ENCODE measurements at regions not wholly inside any gene's neighbourhood (a gene's known extent, or its start where the extent isn't known, plus 50 kb on each side); places are given as distances from the start of the nearest gene placed in this dataset.

DNA sequence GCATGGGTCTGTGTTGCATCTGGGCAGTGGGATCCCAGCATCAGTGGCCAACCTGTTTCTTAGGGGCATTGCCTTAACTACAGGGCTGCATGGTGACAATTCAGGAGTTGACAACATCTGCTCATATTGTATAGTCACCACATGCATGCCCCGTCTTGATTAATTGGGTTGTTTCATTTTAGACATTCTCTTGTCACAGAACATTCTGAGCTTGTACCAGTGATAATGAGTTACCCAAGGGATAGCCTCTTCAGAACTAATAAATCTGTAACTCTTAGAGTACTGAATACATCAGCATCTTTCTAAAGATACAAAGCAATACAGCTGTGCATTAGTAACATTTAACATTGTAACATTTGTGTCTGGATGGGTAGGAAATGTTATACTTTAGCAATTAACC lies 426.5 kb upstream of the CD180 start:
- TF ChIP-seq, protein P1, sequence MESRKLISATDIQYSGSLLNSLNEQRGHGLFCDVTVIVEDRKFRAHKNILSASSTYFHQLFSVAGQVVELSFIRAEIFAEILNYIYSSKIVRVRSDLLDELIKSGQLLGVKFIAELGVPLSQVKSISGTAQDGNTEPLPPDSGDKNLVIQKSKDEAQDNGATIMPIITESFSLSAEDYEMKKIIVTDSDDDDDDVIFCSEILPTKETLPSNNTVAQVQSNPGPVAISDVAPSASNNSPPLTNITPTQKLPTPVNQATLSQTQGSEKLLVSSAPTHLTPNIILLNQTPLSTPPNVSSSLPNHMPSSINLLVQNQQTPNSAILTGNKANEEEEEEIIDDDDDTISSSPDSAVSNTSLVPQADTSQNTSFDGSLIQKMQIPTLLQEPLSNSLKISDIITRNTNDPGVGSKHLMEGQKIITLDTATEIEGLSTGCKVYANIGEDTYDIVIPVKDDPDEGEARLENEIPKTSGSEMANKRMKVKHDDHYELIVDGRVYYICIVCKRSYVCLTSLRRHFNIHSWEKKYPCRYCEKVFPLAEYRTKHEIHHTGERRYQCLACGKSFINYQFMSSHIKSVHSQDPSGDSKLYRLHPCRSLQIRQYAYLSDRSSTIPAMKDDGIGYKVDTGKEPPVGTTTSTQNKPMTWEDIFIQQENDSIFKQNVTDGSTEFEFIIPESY (IDR thresholded peaks at IDR 0.05), result no peak
- TF ChIP-seq, protein P2, sequence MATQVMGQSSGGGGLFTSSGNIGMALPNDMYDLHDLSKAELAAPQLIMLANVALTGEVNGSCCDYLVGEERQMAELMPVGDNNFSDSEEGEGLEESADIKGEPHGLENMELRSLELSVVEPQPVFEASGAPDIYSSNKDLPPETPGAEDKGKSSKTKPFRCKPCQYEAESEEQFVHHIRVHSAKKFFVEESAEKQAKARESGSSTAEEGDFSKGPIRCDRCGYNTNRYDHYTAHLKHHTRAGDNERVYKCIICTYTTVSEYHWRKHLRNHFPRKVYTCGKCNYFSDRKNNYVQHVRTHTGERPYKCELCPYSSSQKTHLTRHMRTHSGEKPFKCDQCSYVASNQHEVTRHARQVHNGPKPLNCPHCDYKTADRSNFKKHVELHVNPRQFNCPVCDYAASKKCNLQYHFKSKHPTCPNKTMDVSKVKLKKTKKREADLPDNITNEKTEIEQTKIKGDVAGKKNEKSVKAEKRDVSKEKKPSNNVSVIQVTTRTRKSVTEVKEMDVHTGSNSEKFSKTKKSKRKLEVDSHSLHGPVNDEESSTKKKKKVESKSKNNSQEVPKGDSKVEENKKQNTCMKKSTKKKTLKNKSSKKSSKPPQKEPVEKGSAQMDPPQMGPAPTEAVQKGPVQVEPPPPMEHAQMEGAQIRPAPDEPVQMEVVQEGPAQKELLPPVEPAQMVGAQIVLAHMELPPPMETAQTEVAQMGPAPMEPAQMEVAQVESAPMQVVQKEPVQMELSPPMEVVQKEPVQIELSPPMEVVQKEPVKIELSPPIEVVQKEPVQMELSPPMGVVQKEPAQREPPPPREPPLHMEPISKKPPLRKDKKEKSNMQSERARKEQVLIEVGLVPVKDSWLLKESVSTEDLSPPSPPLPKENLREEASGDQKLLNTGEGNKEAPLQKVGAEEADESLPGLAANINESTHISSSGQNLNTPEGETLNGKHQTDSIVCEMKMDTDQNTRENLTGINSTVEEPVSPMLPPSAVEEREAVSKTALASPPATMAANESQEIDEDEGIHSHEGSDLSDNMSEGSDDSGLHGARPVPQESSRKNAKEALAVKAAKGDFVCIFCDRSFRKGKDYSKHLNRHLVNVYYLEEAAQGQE (IDR thresholded peaks at IDR 0.05), result no peak
- no peak overlapping the region for H3K9ac ChIP-seq (ENCODE audit: low read depth in 1 of 2, low read length in 2 of 2)
- H3K4me3 ChIP-seq (ENCODE audit: low read depth in 1 of 3, low read length in 3 of 3), result no peak overlapping the region
- WGBS, result 100% methylated on average over 1 of the region's 1 CpG
- no peaks in the 10 kb centered on the region for H3K36me3 ChIP-seq (ENCODE audit: control insufficient read depth in 4 of 4, insufficient read depth in 3 of 4, low read depth in 1 of 4, low read length in 3 of 4)
- no peak overlapping the region for H3K27ac ChIP-seq (ENCODE audit: low read depth in 1 of 2, low read length in 2 of 2)
- no peak for DNase-seq (ENCODE audit: low spot score)
- peaks cover 0 to 6% (median 3%) of the 10 kb centered on the region in 4 donors for H3K4me1 ChIP-seq (ENCODE audit: control insufficient read depth in 4 of 4, insufficient read depth in 4 of 4, low read length in 3 of 4)
- H3K27me3 ChIP-seq (ENCODE audit: control insufficient read depth in 4 of 4, insufficient read depth in 4 of 4, low read length in 3 of 4), result no peaks in the 10 kb centered on the region
- no peaks in the 10 kb centered on the region for H3K9me3 ChIP-seq (ENCODE audit: control insufficient read depth in 4 of 4, low read length in 3 of 4)

DNA sequence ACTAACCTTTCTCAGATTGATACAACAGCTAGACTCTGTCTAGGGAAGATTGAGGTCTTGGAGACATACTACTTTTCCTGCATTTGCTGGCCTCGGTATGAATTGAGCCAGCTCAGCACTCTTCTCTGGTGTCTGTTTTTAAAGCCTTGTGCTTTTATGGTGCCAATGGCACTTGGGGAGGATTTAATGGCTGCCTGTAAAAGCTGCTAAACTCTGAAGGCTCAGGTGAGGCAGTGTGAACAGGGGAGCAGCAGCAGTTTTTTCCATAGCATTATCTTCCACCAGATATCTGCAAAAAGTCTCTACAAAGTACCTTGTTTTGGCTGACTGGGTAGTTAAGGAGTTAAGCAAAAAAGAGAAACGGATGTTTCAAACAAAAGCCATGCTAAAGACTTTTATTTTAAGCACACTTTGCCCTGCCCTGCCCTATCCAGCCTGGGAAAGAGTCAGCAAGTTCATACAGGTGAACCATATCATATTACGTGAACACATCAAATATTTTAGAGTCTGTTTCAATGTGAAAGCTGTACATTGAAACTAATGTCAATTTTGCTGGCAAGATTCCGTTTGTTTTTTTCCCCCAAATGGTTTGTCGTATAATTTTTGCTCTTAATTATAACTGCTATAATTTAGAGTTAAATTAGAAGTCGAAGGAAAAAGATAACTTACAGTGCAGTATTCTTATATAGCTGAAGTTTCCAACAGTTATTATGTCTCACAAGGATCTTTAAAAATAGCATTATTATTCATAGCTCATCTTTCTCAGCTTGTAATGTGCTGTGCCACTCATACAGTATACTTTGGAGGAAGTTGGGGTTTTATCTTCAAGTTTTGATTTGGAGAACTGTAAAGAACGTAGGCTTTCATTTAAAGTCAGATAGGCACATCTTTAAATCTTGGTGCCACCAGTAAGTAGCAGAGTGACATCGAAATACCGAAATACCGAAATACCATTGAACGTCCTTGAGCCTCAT lies 424.1 kb upstream of the CD180 start:
- Histone ChIP-seq H3K36me3 (ENCODE audit: control insufficient read depth in 4 of 4, insufficient read depth in 3 of 4, low read depth in 1 of 4, low read length in 3 of 4) (no peaks in the 10 kb centered on the region), H3K9ac (ENCODE audit: low read depth in 1 of 2, low read length in 2 of 2) (no peak overlapping the region), H3K4me3 (ENCODE audit: low read depth in 1 of 3, low read length in 3 of 3) (no peak overlapping the region), H3K27ac (ENCODE audit: low read depth in 1 of 2, low read length in 2 of 2) (no peak overlapping the region), H3K9me3 (ENCODE audit: control insufficient read depth in 4 of 4, low read length in 3 of 4) (no peaks in the 10 kb centered on the region), H3K27me3 (ENCODE audit: control insufficient read depth in 4 of 4, insufficient read depth in 4 of 4, low read length in 3 of 4) (no peaks in the 10 kb centered on the region), H3K4me1 (ENCODE audit: control insufficient read depth in 4 of 4, insufficient read depth in 4 of 4, low read length in 3 of 4) (peaks cover 0 to 6% (median 3%) of the 10 kb centered on the region in 4 donors)
- DNase-seq (ENCODE audit: low spot score), result no peak
- 82% methylated on average over 11 of the region's 11 CpGs for WGBS
- TF ChIP-seq GABPA (IDR thresholded peaks at IDR 0.05 in 1 of 2, conservative IDR thresholded peaks at IDR 0.05 in 1 of 2), result no peak
- TF ChIP-seq TAF1 (conservative IDR thresholded peaks at IDR 0.05), result no peak
- no peak for TF ChIP-seq FOXA1 (IDR thresholded peaks at IDR 0.05)
- TF ChIP-seq, protein P3, sequence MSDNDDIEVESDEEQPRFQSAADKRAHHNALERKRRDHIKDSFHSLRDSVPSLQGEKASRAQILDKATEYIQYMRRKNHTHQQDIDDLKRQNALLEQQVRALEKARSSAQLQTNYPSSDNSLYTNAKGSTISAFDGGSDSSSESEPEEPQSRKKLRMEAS (IDR thresholded peaks at IDR 0.05), result no peak
- TF ChIP-seq YY1 (IDR thresholded peaks at IDR 0.05), result no peak
- TF ChIP-seq NR2F2 (IDR thresholded peaks at IDR 0.05), result no peak
- TF ChIP-seq HNF4G (IDR thresholded peaks at IDR 0.05), result no peak
- TF ChIP-seq, protein P1 (IDR thresholded peaks at IDR 0.05), result no peak
- TF ChIP-seq, protein P4, sequence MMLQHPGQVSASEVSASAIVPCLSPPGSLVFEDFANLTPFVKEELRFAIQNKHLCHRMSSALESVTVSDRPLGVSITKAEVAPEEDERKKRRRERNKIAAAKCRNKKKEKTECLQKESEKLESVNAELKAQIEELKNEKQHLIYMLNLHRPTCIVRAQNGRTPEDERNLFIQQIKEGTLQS (IDR thresholded peaks at IDR 0.05), result no peak
- TF ChIP-seq, protein P5, sequence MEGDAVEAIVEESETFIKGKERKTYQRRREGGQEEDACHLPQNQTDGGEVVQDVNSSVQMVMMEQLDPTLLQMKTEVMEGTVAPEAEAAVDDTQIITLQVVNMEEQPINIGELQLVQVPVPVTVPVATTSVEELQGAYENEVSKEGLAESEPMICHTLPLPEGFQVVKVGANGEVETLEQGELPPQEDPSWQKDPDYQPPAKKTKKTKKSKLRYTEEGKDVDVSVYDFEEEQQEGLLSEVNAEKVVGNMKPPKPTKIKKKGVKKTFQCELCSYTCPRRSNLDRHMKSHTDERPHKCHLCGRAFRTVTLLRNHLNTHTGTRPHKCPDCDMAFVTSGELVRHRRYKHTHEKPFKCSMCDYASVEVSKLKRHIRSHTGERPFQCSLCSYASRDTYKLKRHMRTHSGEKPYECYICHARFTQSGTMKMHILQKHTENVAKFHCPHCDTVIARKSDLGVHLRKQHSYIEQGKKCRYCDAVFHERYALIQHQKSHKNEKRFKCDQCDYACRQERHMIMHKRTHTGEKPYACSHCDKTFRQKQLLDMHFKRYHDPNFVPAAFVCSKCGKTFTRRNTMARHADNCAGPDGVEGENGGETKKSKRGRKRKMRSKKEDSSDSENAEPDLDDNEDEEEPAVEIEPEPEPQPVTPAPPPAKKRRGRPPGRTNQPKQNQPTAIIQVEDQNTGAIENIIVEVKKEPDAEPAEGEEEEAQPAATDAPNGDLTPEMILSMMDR (IDR thresholded peaks at IDR 0.05; ENCODE audit: low read depth, low read length, missing input control), result no peak
- TF ChIP-seq, protein P2 (IDR thresholded peaks at IDR 0.05), result no peak
- no peak for TF ChIP-seq SP1 (IDR thresholded peaks at IDR 0.05)
- TF ChIP-seq EGR1 (IDR thresholded peaks at IDR 0.05; ENCODE audit: low read depth in 2 of 2), result no peak
- no peak for TF ChIP-seq RXRA (IDR thresholded peaks at IDR 0.05)
- no peak for TF ChIP-seq HNF4A (conservative IDR thresholded peaks at IDR 0.05)
- TF ChIP-seq FOXA2 (IDR thresholded peaks at IDR 0.05), result no peak
- TF ChIP-seq JUND (IDR thresholded peaks at IDR 0.05), result no peak

All from liver (tissue), 8 donors.